ENCODE measurements at regions not wholly inside any gene's neighbourhood (a gene's known extent, or its start where the extent isn't known, plus 50 kb on each side); places are given as distances from the start of the nearest gene placed in this dataset.

- H3K9ac ChIP-seq, result no peak overlapping the region
- TF ChIP-seq Cebpa-rat (IDR thresholded peaks at IDR 0.05), result no peak
- H3K27me3 ChIP-seq, result no peaks in the 10 kb centered on the region
- no peaks in the 10 kb centered on the region for H3K4me1 ChIP-seq
- H3K9me3 ChIP-seq (replicated peaks in 1 of 11), result peaks cover 0 to 10% (median 0%) of the 10 kb centered on the region in 11 experiments; a peak in 3 of 22 replicates
- H3K36me3 ChIP-seq, result no peaks in the 10 kb centered on the region
- H3K4me2 ChIP-seq, result no peak overlapping the region
- H3K27ac ChIP-seq, result no peak overlapping the region
- no peaks in the 10 kb centered on the region for H4K20me1 ChIP-seq
- H3K4me3 ChIP-seq, result no peak overlapping the region
Observed at GRCh38 chr12:108414021-108414420, 74.9 kb upstream of the CMKLR1 start.

- no peak overlapping the region for H3K4me3 ChIP-seq
- H4K20me1 ChIP-seq, result no peaks in the 10 kb centered on the region
- no peak for TF ChIP-seq Cebpa-rat (IDR thresholded peaks at IDR 0.05)
- H3K9ac ChIP-seq, result no peak overlapping the region
- no peaks in the 10 kb centered on the region for H3K27me3 ChIP-seq
- H3K27ac ChIP-seq, result no peak overlapping the region
- peaks cover 7 to 16% (median 12%) of the 10 kb centered on the region in 11 experiments; a peak in 17 of 22 replicates for H3K9me3 ChIP-seq (replicated peaks in 1 of 11)
- no peak overlapping the region for H3K4me2 ChIP-seq
- no peaks in the 10 kb centered on the region for H3K4me1 ChIP-seq
- no peaks in the 10 kb centered on the region for H3K36me3 ChIP-seq
Observed at GRCh38 chr12:108410689-108411088, 71.6 kb upstream of the CMKLR1 start.

GRCh38 chr12:108409481-108409880 is 70.4 kb upstream of the CMKLR1 start:
- no peaks in the 10 kb centered on the region for H4K20me1 ChIP-seq
- H3K4me1 ChIP-seq, result no peaks in the 10 kb centered on the region
- H3K4me3 ChIP-seq, result no peak overlapping the region
- no peak for TF ChIP-seq Cebpa-rat (IDR thresholded peaks at IDR 0.05)
- H3K9me3 ChIP-seq (replicated peaks in 1 of 11), result peaks cover 11 to 22% (median 14%) of the 10 kb centered on the region in 11 experiments; a peak in 17 of 22 replicates
- no peak overlapping the region for H3K27ac ChIP-seq
- no peaks in the 10 kb centered on the region for H3K36me3 ChIP-seq
- no peaks in the 10 kb centered on the region for H3K27me3 ChIP-seq
- H3K9ac ChIP-seq, result no peak overlapping the region
- no peak overlapping the region for H3K4me2 ChIP-seq

GRCh38 chr12:108403952-108404351 is 64.8 kb upstream of the CMKLR1 start:
- peaks cover 11 to 22% (median 14%) of the 10 kb centered on the region in 11 experiments; a peak in 17 of 22 replicates for H3K9me3 ChIP-seq (replicated peaks in 1 of 11)
- no peak overlapping the region for H3K4me3 ChIP-seq

GRCh38 chr12:108401964-108402363 is 62.9 kb upstream of the CMKLR1 start:
- no peaks in the 10 kb centered on the region for H3K36me3 ChIP-seq
- H3K27ac ChIP-seq, result no peak overlapping the region
- no peak for TF ChIP-seq Cebpa-rat (IDR thresholded peaks at IDR 0.05)
- peaks cover 10 to 21% (median 14%) of the 10 kb centered on the region in 11 experiments; a peak in 17 of 22 replicates for H3K9me3 ChIP-seq (replicated peaks in 1 of 11)
- H3K9ac ChIP-seq, result no peak overlapping the region
- no peaks in the 10 kb centered on the region; a peak in 1 of 22 replicates for H4K20me1 ChIP-seq
- H3K27me3 ChIP-seq, result no peaks in the 10 kb centered on the region
- H3K4me2 ChIP-seq, result no peak overlapping the region
- no peak overlapping the region for H3K4me3 ChIP-seq
- H3K4me1 ChIP-seq, result no peaks in the 10 kb centered on the region

More at GRCh38 chr12:108403952-108404351, 64.8 kb upstream of the CMKLR1 start:
- no peak overlapping the region for H3K9ac ChIP-seq
- no peaks in the 10 kb centered on the region for H3K27me3 ChIP-seq
- H3K4me1 ChIP-seq, result no peaks in the 10 kb centered on the region
- H4K20me1 ChIP-seq, result no peaks in the 10 kb centered on the region; a peak in 1 of 22 replicates
- no peaks in the 10 kb centered on the region for H3K36me3 ChIP-seq
- no peak for TF ChIP-seq Cebpa-rat (IDR thresholded peaks at IDR 0.05)
- H3K27ac ChIP-seq, result no peak overlapping the region
- H3K4me2 ChIP-seq, result no peak overlapping the region

GRCh38 chr12:108400900-108401480 is 61.9 kb upstream of the CMKLR1 start:
- no peaks in the 10 kb centered on the region for H3K27me3 ChIP-seq
- no peak for TF ChIP-seq Cebpa-rat (IDR thresholded peaks at IDR 0.05)
- no peaks in the 10 kb centered on the region; a peak in 1 of 22 replicates for H4K20me1 ChIP-seq
- H3K27ac ChIP-seq, result no peak overlapping the region
- H3K9me3 ChIP-seq (replicated peaks in 1 of 11), result peaks cover under 1 to 17% (median 6%) of the 10 kb centered on the region in 11 experiments; a peak in 16 of 22 replicates
- no peak overlapping the region for H3K4me2 ChIP-seq
- H3K36me3 ChIP-seq, result no peaks in the 10 kb centered on the region
- H3K9ac ChIP-seq, result no peak overlapping the region
- no peak overlapping the region for H3K4me3 ChIP-seq
- no peaks in the 10 kb centered on the region for H3K4me1 ChIP-seq

GRCh38 chr12:108400481-108400880 is 61.4 kb upstream of the CMKLR1 start:
- no peaks in the 10 kb centered on the region for H3K4me1 ChIP-seq
- peaks cover 0 to 12% (median under 1%) of the 10 kb centered on the region in 11 experiments; a peak in 9 of 22 replicates for H3K9me3 ChIP-seq (replicated peaks in 1 of 11)
- H3K4me2 ChIP-seq, result no peak overlapping the region
- H3K4me3 ChIP-seq, result no peak overlapping the region
- TF ChIP-seq Cebpa-rat (IDR thresholded peaks at IDR 0.05), result no peak
- H3K36me3 ChIP-seq, result no peaks in the 10 kb centered on the region
- H3K27me3 ChIP-seq, result no peaks in the 10 kb centered on the region
- H3K9ac ChIP-seq, result no peak overlapping the region
- H4K20me1 ChIP-seq, result no peaks in the 10 kb centered on the region; a peak in 1 of 22 replicates
- no peak overlapping the region for H3K27ac ChIP-seq

GRCh38 chr12:108400056-108400455 is 60.9 kb upstream of the CMKLR1 start:
- TF ChIP-seq Cebpa-rat (IDR thresholded peaks at IDR 0.05), result no peak
- no peak overlapping the region for H3K4me2 ChIP-seq
- no peaks in the 10 kb centered on the region for H3K27me3 ChIP-seq
- no peaks in the 10 kb centered on the region for H3K4me1 ChIP-seq
- 0 out of 22 replicates have a peak, but pooled peaks cover 0 to 8% (median 0%) of the 10 kb centered on the region in 11 experiments for H3K9me3 ChIP-seq (replicated peaks in 1 of 11)
- no peak overlapping the region for H3K9ac ChIP-seq
- no peaks in the 10 kb centered on the region; a peak in 1 of 22 replicates for H4K20me1 ChIP-seq
- no peaks in the 10 kb centered on the region for H3K36me3 ChIP-seq
- no peak overlapping the region for H3K4me3 ChIP-seq
- H3K27ac ChIP-seq, result no peak overlapping the region

GRCh38 chr12:108399514-108399913 is 60.4 kb upstream of the CMKLR1 start:
- TF ChIP-seq Cebpa-rat (IDR thresholded peaks at IDR 0.05), result no peak
- Histone ChIP-seq H3K27me3 (no peaks in the 10 kb centered on the region), H3K27ac (no peak overlapping the region), H3K9me3 (replicated peaks in 1 of 11) (0 out of 22 replicates have a peak, but pooled peaks cover 0 to 8% (median 0%) of the 10 kb centered on the region in 11 experiments), H3K4me2 (no peak overlapping the region), H3K4me3 (no peak overlapping the region), H3K4me1 (no peaks in the 10 kb centered on the region), H4K20me1 (no peaks in the 10 kb centered on the region; a peak in 1 of 22 replicates), H3K36me3 (no peaks in the 10 kb centered on the region), H3K9ac (no peak overlapping the region)

- H3K9ac ChIP-seq, result no peak overlapping the region
- no peak overlapping the region for H3K27ac ChIP-seq
- H3K4me2 ChIP-seq, result no peak overlapping the region
- H3K4me1 ChIP-seq, result no peaks in the 10 kb centered on the region
- no peak overlapping the region for H3K4me3 ChIP-seq
- no peaks in the 10 kb centered on the region for H3K36me3 ChIP-seq
- 0 out of 22 replicates have a peak, but pooled peaks cover 0 to 8% (median 0%) of the 10 kb centered on the region in 11 experiments for H3K9me3 ChIP-seq (replicated peaks in 1 of 11)
- no peak for TF ChIP-seq Cebpa-rat (IDR thresholded peaks at IDR 0.05)
- no peaks in the 10 kb centered on the region for H3K27me3 ChIP-seq
- peaks cover 0 to 5% (median 0%) of the 10 kb centered on the region in 11 experiments; a peak in 1 of 22 replicates for H4K20me1 ChIP-seq
Observed at GRCh38 chr12:108394196-108394595, 55.1 kb upstream of the CMKLR1 start.
